Mucosa of descending colon (tissue), 3 donors: ENCODE measurements at regions not wholly inside any gene's neighbourhood (a gene's known extent, or its start where the extent isn't known, plus 50 kb on each side); places are given as distances from the start of the nearest gene placed in this dataset.
A peak's percentile ranks its signal among the peaks of the same experiment; 100 is the strongest.

Source experiments
- ATAC-seq: fragments of 200-7000 bp; cut with Tn5 transposase; one replicate; pipeline ENCODE4 v1.9.1; 2020; ENCODE audit warnings: mild to moderate bottlenecking, moderate library complexity
- DNase-seq, 3 donors: peaks; one replicate each; pipeline ENCODE4 v3.0.0-alpha.2; 2020
- H3K36me3 ChIP-seq: fragments of 200-600 bp; one replicate; pipeline ENCODE4 v1.8.0; 2021; ENCODE audit warnings: low read depth, mild to moderate bottlenecking
- H3K4me1 ChIP-seq: fragments of 200-600 bp; one replicate; pipeline ENCODE4 v1.8.0; 2021; ENCODE audit warnings: low read depth, mild to moderate bottlenecking
- H3K4me3 ChIP-seq: fragments of 200-600 bp; one replicate; pipeline ENCODE4 v1.8.0; 2021; ENCODE audit warnings: mild to moderate bottlenecking
- H3K9me3 ChIP-seq: fragments of 200-600 bp; one replicate; pipeline ENCODE4 v1.8.0; 2021; ENCODE audit warnings: mild to moderate bottlenecking
- CTCF ChIP-seq: fragments of 200-600 bp; IDR thresholded peaks from one replicate; pipeline ENCODE4 v1.8.0; 2022; ENCODE audit warnings: antibody characterized with exemption, mild to moderate bottlenecking
- intact Hi-C, 2 donors: fragments of 100-400 bp; cut with DNase I in 1 of 2; cut with micrococcal nuclease in 1 of 2; formaldehyde crosslinking; loops; one replicate each; pipeline versions ENCODE4 v1.11.0 to v1.11.1; 2022; cut with DNase I, micrococcal nuclease
- donor health status: DM: no; HTN: no; CAD: no; lungs with moderate emphysema.
- donor health status: DM: no; HTN: no; CAD: no.
- donor health status: DM: no; HTN: yes; CAD: no.

- no peaks in the 10 kb centered on the region for H3K4me1 ChIP-seq
These were observed 51.9 kb upstream of the CFAP46 start for GRCh38 chr10:132994185-132994796.

DNA sequence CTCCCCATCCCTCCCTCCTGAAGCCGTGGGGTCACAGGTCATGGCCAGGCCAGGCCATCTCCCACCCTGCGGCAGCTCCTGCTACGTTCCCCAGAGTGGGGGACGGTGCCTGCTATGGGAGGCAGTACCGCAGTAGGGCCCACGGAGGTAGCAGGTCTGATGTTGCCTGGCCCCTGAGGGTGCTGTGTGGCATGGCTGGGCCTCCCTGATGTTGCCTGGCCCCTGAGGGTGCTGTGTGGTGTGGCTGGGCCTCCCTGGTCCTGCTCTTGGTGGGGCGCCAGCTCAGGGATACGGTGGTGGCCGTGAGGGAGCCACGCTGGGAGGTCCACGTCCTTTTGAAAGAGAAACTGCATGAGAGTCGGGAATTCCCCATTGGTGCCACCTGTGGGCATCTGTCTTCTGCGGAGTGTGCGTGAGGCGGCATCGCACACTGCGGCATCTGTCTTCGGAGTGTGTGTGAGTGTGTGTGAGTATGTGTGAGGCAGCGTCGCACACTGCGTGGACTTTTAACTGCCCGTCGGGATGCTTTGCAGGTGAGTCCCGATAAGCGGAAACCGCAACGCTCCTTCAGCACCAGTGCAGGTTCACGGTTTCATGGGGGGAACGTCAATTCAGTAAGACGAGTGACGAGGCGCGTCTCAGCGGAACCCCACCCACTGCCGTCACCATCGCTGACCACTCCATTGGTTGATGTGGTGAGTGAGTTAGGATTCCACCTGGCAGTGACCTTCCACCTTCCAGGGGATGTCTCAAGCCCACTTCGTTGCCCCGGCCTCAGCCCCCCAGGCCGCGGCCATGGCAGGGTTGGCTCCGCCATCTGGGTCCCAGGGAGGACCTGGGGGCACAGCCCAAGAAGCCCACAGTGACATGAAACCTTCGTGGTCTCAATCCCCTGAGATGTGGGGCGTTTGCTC is 51.2 kb upstream of the CFAP46 start:
- no peak overlapping the region for H3K4me3 ChIP-seq
- TF ChIP-seq CTCF, result no peak
- no peaks in the 10 kb centered on the region for H3K4me1 ChIP-seq
- intact Hi-C loops, result no loop called here
- H3K9me3 ChIP-seq, result no peaks in the 10 kb centered on the region
- ATAC-seq (no peak), DNase-seq (peak in 1 of 3 donors; percentile 31)
- no peaks in the 10 kb centered on the region for H3K36me3 ChIP-seq

More at GRCh38 chr10:132994185-132994796, 51.9 kb upstream of the CFAP46 start:
- H3K4me3 ChIP-seq, result no peak overlapping the region
- no peaks in the 10 kb centered on the region for H3K36me3 ChIP-seq
- no peak for ATAC-seq
- intact Hi-C loops, result no loop called here
- no peak for TF ChIP-seq CTCF
- peak in 1 of 3 donors; percentile 41 for DNase-seq
- H3K9me3 ChIP-seq, result no peaks in the 10 kb centered on the region

GRCh38 chr10:132992433-132993215 is 50.3 kb upstream of the CFAP46 start:
- intact Hi-C loops, result no loop called here
- H3K4me3 ChIP-seq, result no peak overlapping the region
- DNase-seq (peak in 1 of 3 donors; percentile 38), ATAC-seq (no peak)
- H3K4me1 ChIP-seq, result no peaks in the 10 kb centered on the region
- TF ChIP-seq CTCF, result no peak
- H3K9me3 ChIP-seq, result no peaks in the 10 kb centered on the region
- H3K36me3 ChIP-seq, result no peaks in the 10 kb centered on the region
